SK-MEL-5 (cell line): ENCODE measurements at regions not wholly inside any gene's neighbourhood (a gene's known extent, or its start where the extent isn't known, plus 50 kb on each side); places are given as distances from the start of the nearest gene placed in this dataset.

Source experiments
- DNase-seq: peaks from one replicate; pipeline ENCODE4 v3.0.0-alpha.2; 2016; ENCODE audit warnings: low read depth, low spot score
- in situ Hi-C: cut with HindIII; loops from 2 replicates; pipeline ENCODE4 v1.10.0; 2016; ENCODE audit warnings: low sequenced_read_pairs, high pct_unique_total_duplicates, low pct_unique_long_range_greater_than_20kb

DNA sequence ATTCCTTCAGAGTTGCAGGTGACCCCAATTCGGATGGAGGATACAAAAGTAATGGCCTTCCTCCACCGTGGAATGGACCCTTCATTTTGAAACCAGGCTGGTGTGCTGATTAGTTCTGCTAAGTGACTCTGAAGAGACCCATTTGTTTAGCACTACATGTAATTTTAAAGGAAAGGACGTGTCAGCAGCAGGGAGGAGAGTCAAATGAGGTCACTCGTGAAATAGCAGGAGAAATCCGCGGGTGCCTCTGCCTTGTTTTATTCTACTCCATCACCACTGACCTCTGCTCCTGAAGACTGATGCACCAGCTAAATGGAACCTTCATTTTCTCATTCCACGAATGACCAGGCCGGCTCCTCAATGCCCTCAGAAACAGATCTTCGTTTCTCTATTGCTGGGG is 589.2 kb downstream of the CDH11 start:
- in situ Hi-C loops: no loop called here
- no peak for DNase-seq

DNA sequence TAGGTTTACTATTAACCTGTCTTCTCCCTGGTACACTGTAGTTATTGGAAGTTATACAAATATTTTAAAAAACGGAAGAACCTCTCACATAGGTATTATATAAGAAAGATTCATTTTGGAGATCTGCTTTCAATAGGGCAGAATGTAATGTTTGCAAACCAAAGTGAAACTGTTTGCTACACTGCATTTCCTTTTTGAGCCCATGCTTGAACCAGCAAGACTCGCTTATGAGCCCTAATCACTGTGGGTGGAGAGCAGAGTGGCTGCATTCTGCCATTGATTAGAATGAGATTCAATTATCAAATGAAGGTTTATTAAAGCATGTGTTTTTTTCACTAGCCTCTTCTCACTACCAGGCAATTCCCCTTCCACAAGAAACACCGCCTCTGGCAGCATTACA is 589.7 kb downstream of the CDH11 start:
- in situ Hi-C loops: no loop called here
- DNase-seq: no peak

DNA sequence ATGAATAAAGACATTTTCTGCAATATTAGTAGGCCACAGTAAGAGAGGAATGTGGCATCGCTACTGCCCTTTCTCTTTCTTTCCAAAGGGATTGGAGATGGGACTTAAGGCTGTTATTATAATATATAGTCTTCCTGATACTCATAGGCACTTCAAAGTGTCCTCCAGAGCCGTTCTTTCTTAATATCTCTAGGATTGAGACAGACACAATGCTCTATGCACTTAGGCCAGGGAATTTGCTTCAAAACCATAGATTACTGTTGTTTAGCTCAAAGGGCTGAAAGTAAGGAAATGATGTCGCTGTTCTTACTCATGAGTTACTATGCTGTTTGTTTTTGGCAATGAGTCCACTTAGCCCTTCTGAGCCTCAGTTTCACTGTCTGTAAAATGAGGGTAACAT is 590.5 kb downstream of the CDH11 start:
- no peak for DNase-seq
- in situ Hi-C loops: no loop called here

GRCh38 chr16:64522548-64522947 is 599.3 kb downstream of the CDH11 start:
- DNase-seq: no peak
- in situ Hi-C loops: no loop called here

GRCh38 chr16:64513871-64514270 is 608.0 kb downstream of the CDH11 start:
- DNase-seq: no peak
- in situ Hi-C loops: no loop called here

DNA sequence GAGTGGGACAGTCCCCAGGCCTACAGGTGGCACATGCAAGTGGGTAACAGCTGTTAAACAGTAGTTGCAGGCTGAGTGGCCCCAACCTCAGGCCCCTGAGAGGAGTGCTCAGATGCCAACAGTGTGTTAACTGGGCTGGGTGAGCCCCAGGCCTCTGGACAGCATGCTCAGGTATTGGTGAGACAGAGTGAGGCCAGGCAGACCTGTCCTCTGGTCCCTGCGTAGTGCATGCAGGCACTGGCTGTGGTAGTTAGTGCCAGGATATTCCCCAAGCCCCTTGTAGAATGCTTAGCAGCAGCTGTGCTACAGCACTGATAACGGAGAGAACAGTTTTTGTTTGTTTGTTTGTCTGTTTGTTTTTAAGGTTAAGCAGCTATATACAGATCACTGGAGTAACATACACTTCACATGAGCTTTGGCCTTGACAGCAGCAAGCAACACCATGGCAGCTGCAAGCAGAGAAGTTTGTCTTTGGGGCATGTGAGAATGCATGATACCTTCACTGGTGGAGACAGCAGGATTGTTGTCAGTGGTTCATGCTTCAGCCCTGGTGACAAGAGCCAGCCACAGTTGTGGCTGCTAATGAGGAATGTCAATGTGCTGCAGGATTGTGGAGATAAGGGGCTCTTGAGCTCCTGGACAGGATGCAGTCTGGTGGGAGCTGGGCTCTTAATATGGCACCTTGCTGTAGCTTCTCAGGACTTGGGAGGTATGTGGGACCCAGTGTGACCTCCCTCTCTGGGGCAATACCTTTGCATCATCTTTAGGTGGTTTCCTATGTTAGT is 614.4 kb downstream of the CDH11 start:
- in situ Hi-C loops: no loop called here
- DNase-seq: no peak

- DNase-seq: no peak
- in situ Hi-C loops: no loop called here
Measured at GRCh38 chr16:64499211-64499610, 622.7 kb downstream of the CDH11 start.

GRCh38 chr16:64498363-64498762 is 623.5 kb downstream of the CDH11 start:
- in situ Hi-C loops: no loop called here

GRCh38 chr16:64493709-64494108 is 628.2 kb downstream of the CDH11 start:
- no peak for DNase-seq
- in situ Hi-C loops: no loop called here

More at GRCh38 chr16:64498363-64498762, 623.5 kb downstream of the CDH11 start:
- no peak for DNase-seq

DNA sequence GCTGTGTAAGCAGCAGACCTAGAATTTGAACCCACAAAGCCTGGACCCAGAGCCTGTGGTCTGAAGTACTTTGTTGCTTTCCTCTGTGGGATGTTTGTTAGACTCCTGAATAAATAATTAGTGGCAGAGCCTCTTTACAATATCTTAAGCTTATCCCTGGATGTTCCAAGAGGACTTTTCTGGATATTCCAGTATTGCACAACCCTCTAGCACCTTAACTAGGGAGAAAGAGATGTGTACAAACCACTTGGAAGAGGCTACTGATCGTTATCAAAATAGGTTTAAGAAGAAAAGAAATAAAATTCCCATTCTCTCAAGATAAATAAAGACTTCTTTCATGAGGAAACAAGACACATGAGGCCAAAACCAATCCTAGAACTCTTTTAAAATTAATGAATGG is 632.4 kb downstream of the CDH11 start:
- no peak for DNase-seq
- in situ Hi-C loops: no loop called here

GRCh38 chr16:64486561-64486960 is 635.3 kb downstream of the CDH11 start:
- DNase-seq: no peak
- in situ Hi-C loops: no loop called here

DNA sequence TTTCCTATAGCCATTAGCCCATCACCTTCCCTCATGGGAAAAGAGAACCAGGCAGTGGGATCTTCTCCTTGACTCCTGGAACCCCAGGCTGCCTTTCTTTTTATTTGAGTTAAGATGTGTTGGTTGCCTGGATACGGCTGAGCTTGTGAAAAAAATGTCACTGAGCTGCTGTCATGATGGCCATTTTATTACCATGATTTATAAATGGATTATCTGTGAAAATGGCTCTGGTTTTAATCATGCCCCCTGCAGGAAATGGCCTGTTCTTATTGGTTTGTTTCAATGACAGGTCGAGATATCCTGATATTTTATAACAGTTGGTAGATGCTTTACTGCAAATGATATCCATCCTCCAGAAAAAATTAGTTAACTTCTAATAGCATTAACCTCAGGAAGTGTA is 640.4 kb downstream of the CDH11 start:
- DNase-seq: no peak
- in situ Hi-C loops: no loop called here

- in situ Hi-C loops: no loop called here
- DNase-seq: no peak
Measured at GRCh38 chr16:64478252-64478906, 643.5 kb downstream of the CDH11 start.

DNA sequence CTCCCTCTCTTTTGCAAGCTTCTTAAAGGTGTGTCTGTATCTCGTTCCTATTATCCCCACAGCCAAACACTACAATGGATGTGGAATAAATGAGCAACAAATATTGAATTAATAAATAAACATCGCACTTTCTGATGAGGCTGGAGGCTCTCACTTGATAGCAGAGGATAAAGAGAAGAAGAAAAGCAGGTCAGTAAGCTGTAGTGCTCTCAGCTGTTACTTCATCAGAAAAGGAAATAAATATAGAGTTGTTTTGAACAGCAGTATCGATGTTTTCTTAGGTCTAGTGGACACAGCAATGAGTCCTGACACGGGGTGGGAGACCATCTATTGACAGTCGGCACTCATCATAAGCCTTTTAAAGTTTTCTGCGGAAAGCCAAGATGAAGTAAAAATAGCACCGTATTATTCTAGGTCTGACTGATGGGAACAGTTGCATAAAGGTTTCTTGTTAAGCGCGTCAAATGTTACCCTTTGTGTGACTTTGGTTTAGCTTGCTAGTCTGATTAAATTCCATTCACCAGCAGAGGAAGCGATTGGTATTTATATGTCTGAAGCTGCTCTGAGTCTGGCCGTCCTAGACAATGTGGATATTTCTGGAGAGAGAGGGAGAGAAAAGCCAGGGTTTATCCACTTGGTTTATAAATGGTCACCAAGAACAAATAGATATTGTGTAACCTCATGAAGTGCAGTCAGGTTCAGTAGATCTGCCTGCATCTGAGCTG is 646.1 kb downstream of the CDH11 start:
- DNase-seq: peak; percentile 32
- in situ Hi-C loops: no loop called here

DNA sequence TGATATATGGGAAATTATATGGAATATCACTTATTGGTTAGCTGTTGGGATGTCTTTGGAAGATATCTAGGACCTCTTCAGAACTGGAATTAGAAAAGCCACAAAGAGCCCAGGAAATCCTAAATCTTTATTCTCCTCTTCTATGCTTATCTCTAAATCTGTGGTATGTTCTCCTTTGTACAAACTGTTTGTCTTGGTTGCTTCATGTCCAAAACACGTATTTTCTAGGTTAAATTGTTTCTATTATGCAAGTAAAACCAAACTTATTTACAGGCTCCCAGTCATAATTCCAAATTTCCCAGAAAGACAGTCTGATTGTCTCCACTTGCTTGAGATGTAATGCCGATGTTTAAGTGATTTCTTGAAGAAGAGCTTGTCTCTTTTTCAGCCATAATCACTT is 650.9 kb downstream of the CDH11 start:
- in situ Hi-C loops: no loop called here
- no peak for DNase-seq

GRCh38 chr16:64469906-64470702 is 651.8 kb downstream of the CDH11 start:
- in situ Hi-C loops: no loop called here
- peak; percentile 3 for DNase-seq

GRCh38 chr16:64469351-64469750 is 652.5 kb downstream of the CDH11 start:
- in situ Hi-C loops: no loop called here
- no peak for DNase-seq

DNA sequence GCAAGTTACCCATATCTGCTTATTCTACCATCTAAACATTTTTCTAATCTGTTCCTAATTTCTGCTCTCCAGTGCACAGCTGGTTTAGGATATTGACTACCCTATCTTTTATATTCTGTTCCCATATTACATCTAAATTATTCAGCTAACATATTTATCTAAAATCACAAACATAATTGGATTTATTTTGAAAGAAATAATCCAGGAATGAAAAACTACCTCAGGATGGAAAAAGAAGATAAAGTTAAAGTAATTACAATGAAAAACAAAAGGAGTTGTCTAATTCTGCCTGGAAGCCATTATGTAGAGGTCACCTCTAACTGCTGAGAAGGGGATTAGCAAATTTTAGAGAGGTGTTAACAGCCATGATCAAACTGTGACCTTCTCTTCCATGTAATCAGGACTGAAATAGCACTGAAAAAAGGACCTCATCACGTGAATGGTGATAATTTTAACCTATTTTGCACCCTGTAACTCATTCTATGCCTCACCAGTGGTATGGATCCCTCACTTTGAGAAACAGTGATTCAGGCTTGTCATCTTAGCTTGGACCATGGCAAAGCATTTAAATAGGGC is 653.3 kb downstream of the CDH11 start:
- in situ Hi-C loops: no loop called here
- DNase-seq: no peak
